ENCODE measurements at regions not wholly inside any gene's neighbourhood (a gene's known extent, or its start where the extent isn't known, plus 50 kb on each side); places are given as distances from the start of the nearest gene placed in this dataset.

DNA sequence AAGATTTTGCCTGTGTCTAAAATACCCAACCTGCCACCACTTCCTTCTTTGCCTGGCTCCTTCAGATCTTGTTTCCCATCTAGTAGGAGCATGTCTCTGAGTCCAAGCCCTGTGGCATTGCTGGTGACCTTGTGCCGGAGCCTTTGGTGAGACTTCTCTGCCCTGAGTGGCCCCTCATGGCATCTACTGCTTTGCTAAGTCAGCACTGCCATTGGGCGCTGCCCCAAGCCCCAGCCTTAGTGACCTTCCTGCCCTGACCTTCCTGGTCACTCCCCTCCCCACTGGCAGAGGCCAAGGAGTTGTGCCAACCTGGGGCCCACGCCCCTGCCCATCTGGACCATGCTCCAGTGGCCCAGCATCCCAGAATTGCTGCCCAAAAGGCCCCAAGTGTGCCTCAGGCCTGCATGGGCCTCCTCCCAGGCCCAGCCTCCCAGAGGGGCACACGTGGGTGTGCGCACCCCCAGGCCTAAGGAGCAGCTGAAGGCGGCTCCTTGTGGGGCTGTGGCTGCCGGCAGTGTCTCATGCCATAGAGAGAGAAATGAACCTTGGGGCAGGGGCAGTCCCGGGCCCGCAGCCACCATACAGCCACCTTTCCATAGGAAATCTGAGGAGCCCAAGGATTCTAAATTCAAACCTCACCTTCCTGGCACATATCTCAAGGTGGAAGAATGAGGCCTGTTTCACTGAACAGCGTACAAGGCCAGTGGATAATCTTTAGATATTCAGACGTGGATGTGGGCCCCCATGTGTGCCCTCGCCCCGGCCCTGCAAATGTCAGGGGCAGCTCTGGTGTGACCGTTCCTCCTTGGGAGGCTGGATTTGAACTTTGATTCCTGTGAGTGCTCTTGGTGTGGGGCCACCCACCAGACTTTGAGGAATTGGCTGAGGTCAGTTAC lies 100.2 kb upstream of the SLC66A3 start:
- no peaks in the 10 kb centered on the region for H3K36me3 Mint-ChIP-seq (ENCODE audit: insufficient read depth in 1 of 3, low read depth in 3 of 3)
- H3K27me3 ChIP-seq (ENCODE audit: insufficient read depth, low read length): no peaks in the 10 kb centered on the region
- H3K79me1 ChIP-seq (ENCODE audit: insufficient read depth, low read depth, low read length, poor library complexity, severe bottlenecking): no peaks in the 10 kb centered on the region
- H3K14ac ChIP-seq (ENCODE audit: insufficient read depth, low read length): no peak overlapping the region
- no peak overlapping the region for H2AK5ac ChIP-seq (ENCODE audit: insufficient read length, low read length)
- no peak overlapping the region for H3K56ac ChIP-seq (ENCODE audit: insufficient read length, low read depth, low read length)
- H3K4me1 Mint-ChIP-seq: no peaks in the 10 kb centered on the region; a peak in 2 of 4 replicates
- no peak overlapping the region for H2BK15ac ChIP-seq (ENCODE audit: low read depth, low read length)
- no peak overlapping the region for H3T11ph ChIP-seq (ENCODE audit: low read length)
- H3K18ac ChIP-seq (ENCODE audit: insufficient read length, low read depth, low read length): no peak overlapping the region
- H2BK5ac ChIP-seq (ENCODE audit: insufficient read length, low read length): no peak overlapping the region
- no peak overlapping the region for H2BK20ac ChIP-seq (ENCODE audit: low read depth, low read length, poor library complexity, severe bottlenecking)
- no peak overlapping the region for H4K91ac ChIP-seq (ENCODE audit: insufficient read length, low read depth, low read length)
- no peak overlapping the region for H3K4me3 Mint-ChIP-seq
- no peaks in the 10 kb centered on the region for H3K4me1 ChIP-seq (ENCODE audit: insufficient read depth, low read length)
- no peak overlapping the region for H4K8ac ChIP-seq (replicated peaks; ENCODE audit: insufficient read length, low read depth, low read length)
- no peak overlapping the region for H3K4ac ChIP-seq (ENCODE audit: low read depth, low read length)
- DNase-seq: no peak
- H3K9ac ChIP-seq (ENCODE audit: extremely low read depth, insufficient read length, low read length): no peak overlapping the region
- no peak overlapping the region; a peak in 1 of 7 replicates for H3K27ac Mint-ChIP-seq
- H4K20me1 ChIP-seq (ENCODE audit: control insufficient read depth, insufficient read depth, insufficient read length): no peaks in the 10 kb centered on the region
- H3K23me2 ChIP-seq (ENCODE audit: insufficient read length, low read depth, low read length, poor library complexity, severe bottlenecking): no peaks in the 10 kb centered on the region
- H3K27ac ChIP-seq (ENCODE audit: insufficient read length, low read depth, low read length): no peak overlapping the region
- no peak overlapping the region for H2AFZ ChIP-seq (ENCODE audit: low read length)
- no peaks in the 10 kb centered on the region for H3K9me3 Mint-ChIP-seq
- no peak overlapping the region for H2BK120ac ChIP-seq (ENCODE audit: low read depth, low read length, poor library complexity, severe bottlenecking)
- no peak overlapping the region for H2BK12ac ChIP-seq (ENCODE audit: insufficient read length, low read depth, low read length)
- no peaks in the 10 kb centered on the region for H3K79me2 ChIP-seq (ENCODE audit: insufficient read depth, low read length)
- no peaks in the 10 kb centered on the region for H3K9me3 ChIP-seq (ENCODE audit: control insufficient read depth, low read depth, low read length)
- no CpG with 5 or more reads among the region's 14 CpGs for WGBS (ENCODE audit: extremely low coverage, insufficient read length, low lambda C conversion rate)
- no peaks in the 10 kb centered on the region; the same call in 1 of the 2 replicates for H3K27me3 Mint-ChIP-seq (ENCODE audit: low read depth)
- H3K23ac ChIP-seq (ENCODE audit: insufficient read length, low read depth, low read length): no peak overlapping the region
- TF ChIP-seq, protein P1, sequence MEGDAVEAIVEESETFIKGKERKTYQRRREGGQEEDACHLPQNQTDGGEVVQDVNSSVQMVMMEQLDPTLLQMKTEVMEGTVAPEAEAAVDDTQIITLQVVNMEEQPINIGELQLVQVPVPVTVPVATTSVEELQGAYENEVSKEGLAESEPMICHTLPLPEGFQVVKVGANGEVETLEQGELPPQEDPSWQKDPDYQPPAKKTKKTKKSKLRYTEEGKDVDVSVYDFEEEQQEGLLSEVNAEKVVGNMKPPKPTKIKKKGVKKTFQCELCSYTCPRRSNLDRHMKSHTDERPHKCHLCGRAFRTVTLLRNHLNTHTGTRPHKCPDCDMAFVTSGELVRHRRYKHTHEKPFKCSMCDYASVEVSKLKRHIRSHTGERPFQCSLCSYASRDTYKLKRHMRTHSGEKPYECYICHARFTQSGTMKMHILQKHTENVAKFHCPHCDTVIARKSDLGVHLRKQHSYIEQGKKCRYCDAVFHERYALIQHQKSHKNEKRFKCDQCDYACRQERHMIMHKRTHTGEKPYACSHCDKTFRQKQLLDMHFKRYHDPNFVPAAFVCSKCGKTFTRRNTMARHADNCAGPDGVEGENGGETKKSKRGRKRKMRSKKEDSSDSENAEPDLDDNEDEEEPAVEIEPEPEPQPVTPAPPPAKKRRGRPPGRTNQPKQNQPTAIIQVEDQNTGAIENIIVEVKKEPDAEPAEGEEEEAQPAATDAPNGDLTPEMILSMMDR (conservative IDR thresholded peaks at IDR 0.05): no peak
- no peak overlapping the region for H4K5ac ChIP-seq (ENCODE audit: insufficient read length, low read depth, low read length)
- no peak overlapping the region for H3K4me2 ChIP-seq (ENCODE audit: insufficient read depth, insufficient read length, low read length)
